Panc1 (cell line): ENCODE measurements at regions not wholly inside any gene's neighbourhood (a gene's known extent, or its start where the extent isn't known, plus 50 kb on each side); places are given as distances from the start of the nearest gene placed in this dataset.

Experiments
- ATAC-seq: fragments of 200-7000 bp; cut with Tn5 transposase; 2 replicates; pipeline ENCODE4 v1.9.1; 2020; ENCODE audit warnings: mild to moderate bottlenecking, moderate library complexity
- BruUV-seq: library from RNA; stranded (reverse); fragments of 400-500 nt; replicated peaks from 2 replicates; lab custom pipeline; 2021; lab: Mats Ljungman, UMichigan
- CTCF ChIA-PET: fragments of 300-600 bp; sonication (Branson Sonifier 250); formaldehyde crosslinking; loops from one replicate; lab custom pipeline; 2022; ENCODE audit warnings: antibody characterized with exemption; lab: Charles Lee
- POLR2A ChIA-PET: fragments of 300-600 bp; sonication (Branson Sonifier 250); formaldehyde crosslinking; loops from one replicate; lab custom pipeline; 2022; ENCODE audit warnings: antibody characterized with exemption; lab: Charles Lee
- DNase-seq: peaks from one replicate; pipeline ENCODE4 v3.0.0-alpha.2; 2010; ENCODE audit warnings: low read depth, low spot score
- H3K27ac ChIP-seq: 2 replicates; pipeline ENCODE4 v1.5.1; 2011; ENCODE audit warnings: mild to moderate bottlenecking, low read length, inconsistent platforms
- H3K27me3 ChIP-seq: fragments of 200-500 bp; sonication (Bioruptor generic); 2 replicates; pipeline ENCODE4 v1.6.0; 2014; ENCODE audit warnings: low read length, inconsistent platforms; ENCODE audit not compliant: control insufficient read depth, insufficient read depth
- H3K36me3 ChIP-seq: fragments of 200-500 bp; sonication (Bioruptor generic); 2 replicates; pipeline ENCODE4 v1.5.1; 2014; ENCODE audit warnings: inconsistent platforms, mild to moderate bottlenecking, low read length, moderate library complexity; ENCODE audit not compliant: control insufficient read depth, insufficient read depth
- H3K4me1 ChIP-seq: 2 replicates; pipeline ENCODE4 v1.5.1; 2011; ENCODE audit warnings: inconsistent platforms, mild to moderate bottlenecking, low read length, moderate library complexity; ENCODE audit not compliant: control insufficient read depth, insufficient read depth
- H3K4me3 ChIP-seq, 2 experiments: 2 replicates each; pipeline ENCODE4 v1.5.1; 2011 to 2012; ENCODE audit warnings: low read depth in 2 of 2, low read length in 2 of 2, mild to moderate bottlenecking in 2 of 2, inconsistent platforms in 1 of 2, moderate library complexity in 1 of 2
- H3K9me3 ChIP-seq: fragments of 200-500 bp; sonication (Bioruptor generic); 2 replicates; pipeline ENCODE4 v1.5.1; 2014; ENCODE audit warnings: low read depth, mild to moderate bottlenecking, inconsistent platforms, low read length, moderate library complexity; ENCODE audit not compliant: control insufficient read depth, insufficient read depth
- CTCF ChIP-seq: fragments of 450-650 bp; IDR thresholded peaks from 2 replicates; pipeline ENCODE4 v1.5.1; 2017; ENCODE audit warnings: mild to moderate bottlenecking
- POLR2AphosphoS5 ChIP-seq: IDR thresholded peaks from 2 replicates; pipeline ENCODE4 v1.6.1; 2012; ENCODE audit warnings: mild to moderate bottlenecking, low read depth, low read length, moderate library complexity
- SIN3A ChIP-seq: IDR thresholded peaks from 2 replicates; pipeline ENCODE4 v1.6.1; 2012; ENCODE audit warnings: low read depth, mild to moderate bottlenecking, low read length, moderate library complexity, borderline replicate concordance; ENCODE audit not compliant: insufficient read depth
- TCF7L2 ChIP-seq: IDR thresholded peaks from 2 replicates; pipeline ENCODE4 v1.6.1; 2011; ENCODE audit warnings: mild to moderate bottlenecking, low read depth, low read length, inconsistent platforms
- in situ Hi-C: cut with HindIII; loops from 2 replicates; pipeline ENCODE4 v1.10.0; 2016; ENCODE audit warnings: low sequenced_read_pairs, low pct_unique_long_range_greater_than_20kb
- intact Hi-C: fragments of 100-400 bp; cut with micrococcal nuclease; formaldehyde crosslinking; loops from one replicate; pipeline ENCODE4 v1.10.0; 2022; ENCODE audit not compliant: unreplicated experiment
- TF ChIP-seq, protein P1 (sequence below), 2 experiments: IDR thresholded peaks; 2 replicates each; pipeline ENCODE4 v1.6.1; 2011 to 2012; ENCODE audit warnings: low read depth in 2 of 2, control low read depth in 1 of 2, low read length in 1 of 2, mild to moderate bottlenecking in 1 of 2, moderate library complexity in 1 of 2; ENCODE audit not compliant: insufficient read depth in 1 of 2

GRCh38 chrX:114251575-114251974, 332.3 kb upstream of the HTR2C start:
- in situ Hi-C loops: no loop called here
- no peaks in the 10 kb centered on the region for H3K36me3 ChIP-seq
- H3K4me3 ChIP-seq: no peak overlapping the region
- H3K9me3 ChIP-seq: no peaks in the 10 kb centered on the region
- BruUV-seq: no TSS peak
- no peaks in the 10 kb centered on the region; the same call in 1 of the 2 replicates for H3K4me1 ChIP-seq
- intact Hi-C loops: no loop called here
- H3K27ac ChIP-seq: no peak overlapping the region
- ChIA-PET POLR2A (no interaction called here), CTCF (no interaction called here)
- no peaks in the 10 kb centered on the region for H3K27me3 ChIP-seq
- DNase-seq: no peak
- no peak for ATAC-seq
- TF ChIP-seq, protein P1, sequence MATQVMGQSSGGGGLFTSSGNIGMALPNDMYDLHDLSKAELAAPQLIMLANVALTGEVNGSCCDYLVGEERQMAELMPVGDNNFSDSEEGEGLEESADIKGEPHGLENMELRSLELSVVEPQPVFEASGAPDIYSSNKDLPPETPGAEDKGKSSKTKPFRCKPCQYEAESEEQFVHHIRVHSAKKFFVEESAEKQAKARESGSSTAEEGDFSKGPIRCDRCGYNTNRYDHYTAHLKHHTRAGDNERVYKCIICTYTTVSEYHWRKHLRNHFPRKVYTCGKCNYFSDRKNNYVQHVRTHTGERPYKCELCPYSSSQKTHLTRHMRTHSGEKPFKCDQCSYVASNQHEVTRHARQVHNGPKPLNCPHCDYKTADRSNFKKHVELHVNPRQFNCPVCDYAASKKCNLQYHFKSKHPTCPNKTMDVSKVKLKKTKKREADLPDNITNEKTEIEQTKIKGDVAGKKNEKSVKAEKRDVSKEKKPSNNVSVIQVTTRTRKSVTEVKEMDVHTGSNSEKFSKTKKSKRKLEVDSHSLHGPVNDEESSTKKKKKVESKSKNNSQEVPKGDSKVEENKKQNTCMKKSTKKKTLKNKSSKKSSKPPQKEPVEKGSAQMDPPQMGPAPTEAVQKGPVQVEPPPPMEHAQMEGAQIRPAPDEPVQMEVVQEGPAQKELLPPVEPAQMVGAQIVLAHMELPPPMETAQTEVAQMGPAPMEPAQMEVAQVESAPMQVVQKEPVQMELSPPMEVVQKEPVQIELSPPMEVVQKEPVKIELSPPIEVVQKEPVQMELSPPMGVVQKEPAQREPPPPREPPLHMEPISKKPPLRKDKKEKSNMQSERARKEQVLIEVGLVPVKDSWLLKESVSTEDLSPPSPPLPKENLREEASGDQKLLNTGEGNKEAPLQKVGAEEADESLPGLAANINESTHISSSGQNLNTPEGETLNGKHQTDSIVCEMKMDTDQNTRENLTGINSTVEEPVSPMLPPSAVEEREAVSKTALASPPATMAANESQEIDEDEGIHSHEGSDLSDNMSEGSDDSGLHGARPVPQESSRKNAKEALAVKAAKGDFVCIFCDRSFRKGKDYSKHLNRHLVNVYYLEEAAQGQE (IDR thresholded peaks at IDR 0.05; ENCODE audit: insufficient read depth in 1 of 2, low read depth in 2 of 2, low read length in 1 of 2): no peak

DNA sequence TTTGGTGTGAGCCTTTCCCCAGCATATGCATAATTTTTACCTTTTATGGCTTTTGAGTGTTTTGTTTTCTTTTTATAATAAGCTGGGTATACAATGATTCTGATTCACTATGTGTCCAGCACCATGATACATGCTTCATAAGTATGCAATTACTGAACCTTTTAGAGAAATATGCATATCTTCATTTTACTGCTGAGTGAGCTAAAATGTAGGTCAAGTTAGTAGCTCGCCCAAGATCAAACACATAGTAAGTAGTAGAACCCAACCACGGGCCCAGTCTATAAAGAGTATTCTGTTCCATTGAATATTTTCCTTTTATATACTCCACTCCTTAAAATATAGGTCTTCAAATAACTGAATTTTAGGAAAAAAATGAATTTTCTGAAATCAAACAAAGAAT, 362.4 kb upstream of the HTR2C start:
- BruUV-seq: no TSS peak
- Histone ChIP-seq H3K36me3 (no peaks in the 10 kb centered on the region), H3K4me3 (no peak overlapping the region), H3K27me3 (no peaks in the 10 kb centered on the region), H3K9me3 (no peaks in the 10 kb centered on the region), H3K4me1 (no peaks in the 10 kb centered on the region), H3K27ac (no peak overlapping the region)
- in situ Hi-C loops: no loop called here
- DNase-seq (no peak), ATAC-seq (no peak)
- ChIA-PET CTCF (no interaction called here), POLR2A (no interaction called here)
- no peak for TF ChIP-seq CTCF
- no peak for TF ChIP-seq TCF7L2
- TF ChIP-seq POLR2AphosphoS5: no peak
- TF ChIP-seq SIN3A: no peak
- TF ChIP-seq, protein P1 (IDR thresholded peaks at IDR 0.05; ENCODE audit: insufficient read depth in 1 of 2, low read depth in 2 of 2, low read length in 1 of 2): no peak
- intact Hi-C loops: no loop called here
